NCI-H226 (cell line): ENCODE measurements at regions not wholly inside any gene's neighbourhood (a gene's known extent, or its start where the extent isn't known, plus 50 kb on each side); places are given as distances from the start of the nearest gene placed in this dataset.
A peak's percentile ranks its signal among the peaks of the same experiment; 100 is the strongest.

Experiments used
- DNase-seq: peaks from one replicate; pipeline ENCODE4 v3.0.0-alpha.2; 2015

- DNase-seq, result no peak
Measured at GRCh38 chr4:10200869-10201268, 84.3 kb upstream of the WDR1 start.

- no peak for DNase-seq
Measured at GRCh38 chr4:10198365-10198764, 81.8 kb upstream of the WDR1 start.

- no peak for DNase-seq
Measured at GRCh38 chr4:10197952-10198351, 81.4 kb upstream of the WDR1 start.

- no peak for DNase-seq
Measured at GRCh38 chr4:10196191-10196590, 79.6 kb upstream of the WDR1 start.

- no peak for DNase-seq
Measured at GRCh38 chr4:10192331-10192730, 75.7 kb upstream of the WDR1 start.

- DNase-seq, result no peak
Measured at GRCh38 chr4:10188400-10189004, 71.9 kb upstream of the WDR1 start.

GRCh38 chr4:10186228-10187214, 69.9 kb upstream of the WDR1 start:
- no peak for DNase-seq

- DNase-seq, result peak; percentile 15
Measured at GRCh38 chr4:10185518-10186227, 69.1 kb upstream of the WDR1 start.

- DNase-seq, result no peak
Measured at GRCh38 chr4:10184501-10184938, 67.9 kb upstream of the WDR1 start.

GRCh38 chr4:10184041-10184440, 67.4 kb upstream of the WDR1 start:
- DNase-seq, result no peak

GRCh38 chr4:10183462-10183861, 66.9 kb upstream of the WDR1 start:
- DNase-seq, result no peak

GRCh38 chr4:10182446-10183424, 66.1 kb upstream of the WDR1 start:
- DNase-seq, result no peak

- no peak for DNase-seq
Measured at GRCh38 chr4:10181745-10182445, 65.3 kb upstream of the WDR1 start.

- DNase-seq, result peak; percentile 87
Measured at GRCh38 chr4:10180927-10181744, 64.5 kb upstream of the WDR1 start.

- no peak for DNase-seq
Measured at GRCh38 chr4:10180603-10180926, 64.0 kb upstream of the WDR1 start.

- DNase-seq, result peak; percentile 50
Measured at GRCh38 chr4:10179957-10180602, 63.5 kb upstream of the WDR1 start.

- no peak for DNase-seq
Measured at GRCh38 chr4:10178763-10179162, 62.2 kb upstream of the WDR1 start.

- no peak for DNase-seq
Measured at GRCh38 chr4:10175626-10176025, 59.0 kb upstream of the WDR1 start.

- no peak for DNase-seq
Measured at GRCh38 chr4:10173754-10174749, 57.5 kb upstream of the WDR1 start.
